ENCODE measurements at regions not wholly inside any gene's neighbourhood (a gene's known extent, or its start where the extent isn't known, plus 50 kb on each side); places are given as distances from the start of the nearest gene placed in this dataset.

DNA sequence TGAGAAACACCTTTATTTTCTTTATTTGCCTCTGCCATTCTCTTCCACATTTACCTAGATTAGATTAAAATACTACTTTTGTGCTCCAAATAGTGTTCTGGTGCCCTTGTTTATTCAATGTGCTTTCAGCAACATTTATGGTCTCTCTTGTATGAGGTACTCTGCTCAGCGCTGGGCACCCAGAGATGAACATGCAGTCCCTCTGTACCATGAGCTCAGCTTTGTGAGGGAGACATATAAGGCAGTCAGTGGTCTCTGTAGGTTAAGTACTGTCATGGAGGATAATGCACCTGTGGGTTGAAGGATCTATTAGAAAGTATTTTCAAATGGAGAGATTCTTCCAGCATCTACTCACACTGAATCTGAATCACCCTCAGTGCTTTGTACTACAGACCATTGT lies 176.5 kb downstream of the TAF11L14 start:
- TF ChIP-seq, protein P1, sequence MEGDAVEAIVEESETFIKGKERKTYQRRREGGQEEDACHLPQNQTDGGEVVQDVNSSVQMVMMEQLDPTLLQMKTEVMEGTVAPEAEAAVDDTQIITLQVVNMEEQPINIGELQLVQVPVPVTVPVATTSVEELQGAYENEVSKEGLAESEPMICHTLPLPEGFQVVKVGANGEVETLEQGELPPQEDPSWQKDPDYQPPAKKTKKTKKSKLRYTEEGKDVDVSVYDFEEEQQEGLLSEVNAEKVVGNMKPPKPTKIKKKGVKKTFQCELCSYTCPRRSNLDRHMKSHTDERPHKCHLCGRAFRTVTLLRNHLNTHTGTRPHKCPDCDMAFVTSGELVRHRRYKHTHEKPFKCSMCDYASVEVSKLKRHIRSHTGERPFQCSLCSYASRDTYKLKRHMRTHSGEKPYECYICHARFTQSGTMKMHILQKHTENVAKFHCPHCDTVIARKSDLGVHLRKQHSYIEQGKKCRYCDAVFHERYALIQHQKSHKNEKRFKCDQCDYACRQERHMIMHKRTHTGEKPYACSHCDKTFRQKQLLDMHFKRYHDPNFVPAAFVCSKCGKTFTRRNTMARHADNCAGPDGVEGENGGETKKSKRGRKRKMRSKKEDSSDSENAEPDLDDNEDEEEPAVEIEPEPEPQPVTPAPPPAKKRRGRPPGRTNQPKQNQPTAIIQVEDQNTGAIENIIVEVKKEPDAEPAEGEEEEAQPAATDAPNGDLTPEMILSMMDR (IDR thresholded peaks at IDR 0.05 in 4 of 5, conservative IDR thresholded peaks at IDR 0.05 in 1 of 5), result no peak
- no peak for TF ChIP-seq POLR2A (IDR thresholded peaks at IDR 0.05)
